ENCODE measurements at regions not wholly inside any gene's neighbourhood (a gene's known extent, or its start where the extent isn't known, plus 50 kb on each side); places are given as distances from the start of the nearest gene placed in this dataset.

DNA sequence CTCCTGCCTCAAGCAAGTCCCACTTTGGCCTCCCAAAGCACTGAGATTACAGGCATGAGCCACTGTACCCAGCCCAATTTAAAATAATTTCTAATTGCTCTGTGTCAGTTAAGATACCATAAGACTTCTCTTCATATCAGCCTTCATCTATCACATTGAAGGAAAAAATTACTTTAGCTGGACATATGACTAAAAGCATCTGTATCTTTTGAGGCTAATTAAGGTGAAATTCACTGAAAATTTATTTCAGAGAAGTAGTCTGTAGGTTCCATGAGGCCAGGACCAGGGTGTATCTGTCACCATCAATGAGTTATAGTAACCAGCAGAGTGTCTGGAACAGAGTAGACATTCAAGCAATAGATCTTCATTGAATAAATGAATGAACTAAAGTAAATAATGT, 205.2 kb upstream of the PHYHIPL start:
- H3K9me3 Mint-ChIP-seq, result peaks cover 0 to 2% (median 0%) of the 10 kb centered on the region in 3 donors
- no peaks in the 10 kb centered on the region for H3K4me1 Mint-ChIP-seq
- H3K4me3 Mint-ChIP-seq, result no peak overlapping the region
- no peaks in the 10 kb centered on the region for H3K36me3 Mint-ChIP-seq
- H3K27ac Mint-ChIP-seq, result no peak overlapping the region
- peaks cover 6% of the 10 kb centered on the region for H3K27me3 Mint-ChIP-seq

DNA sequence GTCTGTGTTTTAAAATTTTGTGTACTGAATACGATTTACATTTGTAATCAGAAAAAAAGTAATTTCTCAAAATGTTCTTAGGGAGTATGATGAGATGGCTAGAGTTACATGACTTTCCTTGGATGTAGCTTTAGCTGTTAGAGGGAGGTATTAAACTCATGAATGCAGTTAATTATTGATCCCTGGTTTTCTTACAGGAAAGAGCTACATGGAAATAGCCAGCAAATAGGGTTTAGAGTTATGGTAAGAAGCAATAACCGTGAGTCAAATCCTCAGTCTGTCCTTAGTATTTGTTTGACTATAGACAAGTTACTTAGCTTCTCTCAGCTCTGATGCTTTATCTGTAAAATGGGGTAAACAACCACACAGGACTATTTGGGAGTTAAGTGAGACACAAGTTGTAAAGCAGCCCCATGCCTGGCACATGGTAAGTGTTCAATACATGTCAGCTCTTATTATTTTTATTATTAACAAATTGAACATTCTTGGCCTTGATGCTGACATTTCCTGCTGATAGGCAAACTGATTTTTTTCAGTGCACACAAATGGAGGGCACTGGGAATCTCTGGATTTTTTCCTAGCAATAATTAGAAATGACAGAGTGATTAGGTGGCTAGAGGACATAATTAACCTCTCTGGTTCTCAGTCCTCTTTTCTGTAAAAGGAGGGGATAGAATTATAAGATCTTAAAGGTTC, 204.5 kb upstream of the PHYHIPL start:
- Mint-ChIP-seq H3K4me3 (no peak overlapping the region), H3K27me3 (peaks cover 6% of the 10 kb centered on the region), H3K4me1 (no peaks in the 10 kb centered on the region), H3K27ac (no peak overlapping the region), H3K9me3 (peaks cover 0 to 2% (median 0%) of the 10 kb centered on the region in 3 donors), H3K36me3 (no peaks in the 10 kb centered on the region)

DNA sequence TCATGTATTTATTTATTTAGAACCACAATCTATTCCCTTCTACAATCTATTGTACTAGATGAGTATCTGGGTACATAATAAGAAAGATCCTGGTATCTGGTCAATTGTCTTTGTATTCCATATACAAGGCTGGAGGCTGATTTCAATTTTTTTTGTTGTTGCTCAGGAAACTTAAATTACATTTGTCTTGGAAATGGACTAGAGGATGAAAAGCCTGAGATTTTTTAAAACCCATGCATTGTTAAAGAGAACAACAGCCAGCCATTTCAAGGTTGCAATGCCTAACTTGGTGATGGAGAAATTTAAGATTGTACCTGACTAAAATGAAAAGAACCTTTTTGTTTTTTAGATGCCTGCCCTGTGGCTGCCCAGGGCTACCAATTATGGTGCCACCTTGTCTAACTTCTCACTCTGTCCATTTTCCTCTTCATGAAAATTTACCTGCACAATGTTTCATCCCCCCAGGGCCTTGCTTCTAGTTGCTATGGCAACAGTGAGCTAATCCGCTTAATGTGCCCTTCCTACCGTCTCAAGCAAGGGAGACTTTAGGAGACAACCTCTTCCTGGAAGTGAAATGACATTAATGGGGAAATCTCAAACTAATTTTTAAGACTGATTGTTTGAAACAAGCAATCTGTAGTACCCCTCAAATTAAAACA, 203.7 kb upstream of the PHYHIPL start:
- Mint-ChIP-seq H3K36me3 (no peaks in the 10 kb centered on the region), H3K4me3 (no peak overlapping the region), H3K4me1 (no peaks in the 10 kb centered on the region), H3K27ac (no peak overlapping the region), H3K27me3 (peaks cover 5% of the 10 kb centered on the region), H3K9me3 (peaks cover 0 to 2% (median 0%) of the 10 kb centered on the region in 3 donors)

DNA sequence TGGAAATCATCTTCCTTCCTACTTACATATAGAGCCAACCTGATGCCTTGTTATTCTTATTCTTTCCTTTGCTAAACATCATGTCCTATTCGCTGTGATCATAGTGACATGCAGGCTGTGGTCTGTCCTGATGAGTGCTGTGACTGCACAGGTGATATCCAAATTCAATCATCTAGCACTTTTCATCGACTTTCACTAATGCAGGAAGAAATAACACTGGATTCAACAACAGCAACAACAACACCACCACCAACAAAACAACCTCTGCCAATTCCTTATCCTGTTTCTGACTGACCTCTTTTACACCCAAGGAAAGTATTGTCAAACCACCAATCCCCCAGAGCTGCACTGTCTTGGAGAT, 203.2 kb upstream of the PHYHIPL start:
- Mint-ChIP-seq H3K4me1 (no peaks in the 10 kb centered on the region), H3K36me3 (no peaks in the 10 kb centered on the region)

DNA sequence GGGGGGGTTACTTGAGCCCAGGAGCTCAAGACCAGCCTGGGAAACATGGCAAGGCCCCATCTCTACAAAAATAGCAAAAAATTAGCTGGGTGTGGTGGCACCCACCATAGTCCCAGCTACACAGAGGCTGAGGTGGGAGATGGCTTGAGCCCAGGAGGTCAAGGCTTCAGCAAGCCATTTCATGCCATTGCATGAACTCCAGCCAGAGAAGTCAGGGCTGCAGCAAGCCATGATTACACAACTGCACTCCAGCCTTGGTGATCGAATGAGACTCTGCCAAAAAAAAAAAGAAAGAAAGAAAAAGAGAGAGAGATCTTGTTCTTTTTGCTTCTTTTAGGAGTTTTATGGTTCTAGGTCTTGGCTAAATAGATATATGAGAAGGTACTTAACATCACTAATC, 200.2 kb upstream of the PHYHIPL start:
- no peaks in the 10 kb centered on the region for H3K36me3 Mint-ChIP-seq
- no peak overlapping the region for H3K4me3 Mint-ChIP-seq
- no peaks in the 10 kb centered on the region for H3K9me3 Mint-ChIP-seq
- H3K4me1 Mint-ChIP-seq, result peaks cover 0 to 2% (median 0%) of the 10 kb centered on the region in 3 donors
- H3K27me3 Mint-ChIP-seq, result no peaks in the 10 kb centered on the region
- H3K27ac Mint-ChIP-seq, result no peak overlapping the region

More for the DNA sequence above, 203.2 kb upstream of the PHYHIPL start:
- Mint-ChIP-seq H3K4me3 (no peak overlapping the region), H3K9me3 (peaks cover 0 to 2% (median 0%) of the 10 kb centered on the region in 3 donors), H3K27me3 (peaks cover 4% of the 10 kb centered on the region), H3K27ac (no peak overlapping the region)

DNA sequence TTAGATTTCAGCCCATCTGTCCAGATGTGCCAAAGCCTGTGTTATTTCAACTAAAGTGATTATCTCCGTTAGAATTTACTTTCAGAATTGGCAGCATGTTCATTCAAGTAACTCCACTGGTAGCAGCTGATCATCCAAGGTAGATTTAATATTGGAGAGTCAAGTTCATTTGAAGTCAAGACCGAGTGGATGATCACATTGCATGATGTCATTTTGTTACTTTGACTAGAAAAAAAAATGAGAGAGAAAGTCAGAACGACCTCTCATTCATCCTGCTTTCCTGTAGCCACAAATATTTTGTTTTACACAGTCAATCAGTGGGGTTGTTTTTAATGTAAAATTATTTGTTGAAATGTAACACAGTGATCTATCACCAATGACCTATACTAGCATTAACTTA, 196.7 kb upstream of the PHYHIPL start:
- Mint-ChIP-seq H3K27ac (no peak overlapping the region), H3K4me1 (peaks cover 0 to 2% (median 0%) of the 10 kb centered on the region in 3 donors), H3K9me3 (no peaks in the 10 kb centered on the region), H3K36me3 (no peaks in the 10 kb centered on the region), H3K4me3 (no peak overlapping the region), H3K27me3 (peaks cover 1% of the 10 kb centered on the region)

DNA sequence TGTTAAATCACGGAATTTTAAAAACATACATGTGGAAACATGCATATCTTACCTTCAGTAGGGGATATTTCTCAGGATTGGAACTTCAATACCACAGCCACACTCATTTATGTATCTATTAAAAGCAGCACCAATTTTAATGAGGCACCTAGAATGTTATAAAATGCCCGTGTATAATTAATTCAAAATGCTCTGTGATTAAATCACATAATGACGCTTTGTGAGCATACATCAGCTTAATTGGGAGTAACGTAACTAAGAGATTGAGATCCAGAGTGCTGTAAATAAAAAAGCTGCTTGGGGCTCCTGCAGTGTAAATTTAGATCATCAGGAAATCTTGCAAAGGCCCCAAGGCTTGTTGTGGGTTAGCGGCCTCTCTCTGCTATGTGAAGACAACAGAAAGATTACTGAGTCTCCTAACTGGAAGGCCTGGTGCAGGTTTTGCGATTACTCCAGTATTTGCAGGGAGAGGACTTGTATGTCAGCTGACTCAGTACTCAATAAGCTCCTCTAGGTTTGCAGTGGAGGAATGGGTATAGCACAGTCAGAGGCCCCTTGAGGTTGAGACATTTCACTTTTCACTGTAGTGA, 195.5 kb upstream of the PHYHIPL start:
- H3K27ac Mint-ChIP-seq, result no peak overlapping the region
- no peaks in the 10 kb centered on the region for H3K9me3 Mint-ChIP-seq
- peaks cover 3% of the 10 kb centered on the region for H3K27me3 Mint-ChIP-seq
- peaks cover 0 to 2% (median 0%) of the 10 kb centered on the region in 3 donors for H3K4me1 Mint-ChIP-seq
- no peak overlapping the region for H3K4me3 Mint-ChIP-seq
- no peaks in the 10 kb centered on the region for H3K36me3 Mint-ChIP-seq

DNA sequence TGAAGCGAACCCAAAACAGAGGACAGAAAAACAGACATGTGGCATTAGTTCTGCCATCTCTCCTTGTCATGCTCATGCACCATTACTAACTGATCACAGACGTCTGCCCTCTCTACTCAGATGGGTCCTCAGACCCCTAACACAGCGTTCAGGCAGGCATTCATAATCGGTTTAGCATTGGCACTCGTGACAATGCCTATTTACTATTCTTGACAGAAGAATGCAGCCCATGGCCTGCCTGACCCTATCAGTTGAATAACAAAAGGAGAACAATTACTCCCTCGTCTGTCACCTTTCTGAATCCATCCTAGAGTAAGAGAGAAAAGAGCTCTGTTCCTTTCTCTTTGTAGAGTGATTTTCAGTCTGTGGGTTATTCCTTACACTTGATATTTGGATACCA, 194.6 kb upstream of the PHYHIPL start:
- Mint-ChIP-seq H3K4me1 (peaks cover 0 to 2% (median 0%) of the 10 kb centered on the region in 3 donors), H3K27me3 (peaks cover 3% of the 10 kb centered on the region), H3K27ac (no peak overlapping the region), H3K4me3 (no peak overlapping the region), H3K9me3 (no peaks in the 10 kb centered on the region), H3K36me3 (no peaks in the 10 kb centered on the region)

DNA sequence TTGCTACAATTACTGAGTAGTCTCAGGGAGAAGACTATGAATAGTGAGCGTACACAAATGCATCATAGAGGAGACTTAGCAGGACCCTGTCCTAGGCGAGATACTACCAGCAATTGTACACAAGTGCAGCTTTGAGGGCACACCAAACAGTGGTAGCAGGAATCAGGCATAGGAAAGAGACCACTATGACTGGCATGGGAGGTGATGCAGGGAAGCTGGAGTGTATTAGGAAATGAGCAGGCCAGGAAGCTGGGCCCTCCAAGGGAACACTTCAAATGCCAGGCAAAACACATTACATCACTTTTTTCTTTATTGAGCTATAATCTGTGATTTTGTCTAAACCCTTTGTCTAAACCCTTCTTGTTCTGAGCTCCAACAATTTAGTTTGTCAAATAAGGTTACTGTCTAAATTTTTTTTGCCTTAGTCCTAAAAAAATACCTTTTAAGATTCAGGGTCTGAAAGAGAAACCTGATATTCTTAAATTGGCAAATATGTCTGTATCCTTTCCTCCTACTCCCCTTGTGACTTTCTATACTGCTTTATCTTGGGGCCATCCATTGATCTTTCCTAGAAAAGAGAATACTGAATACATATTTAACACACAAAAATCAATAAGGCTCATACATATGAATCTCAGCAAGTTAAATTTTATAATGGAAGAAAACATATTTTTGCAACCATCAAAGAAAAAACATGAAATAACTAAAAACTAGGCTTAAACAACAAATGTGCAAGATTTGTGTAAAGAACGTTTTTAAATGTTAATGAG, 193.8 kb upstream of the PHYHIPL start:
- Mint-ChIP-seq H3K27me3 (peaks cover 3% of the 10 kb centered on the region), H3K9me3 (no peaks in the 10 kb centered on the region), H3K4me3 (no peak overlapping the region), H3K27ac (no peak overlapping the region), H3K36me3 (no peaks in the 10 kb centered on the region), H3K4me1 (peaks cover 0 to 2% (median 0%) of the 10 kb centered on the region in 3 donors)

DNA sequence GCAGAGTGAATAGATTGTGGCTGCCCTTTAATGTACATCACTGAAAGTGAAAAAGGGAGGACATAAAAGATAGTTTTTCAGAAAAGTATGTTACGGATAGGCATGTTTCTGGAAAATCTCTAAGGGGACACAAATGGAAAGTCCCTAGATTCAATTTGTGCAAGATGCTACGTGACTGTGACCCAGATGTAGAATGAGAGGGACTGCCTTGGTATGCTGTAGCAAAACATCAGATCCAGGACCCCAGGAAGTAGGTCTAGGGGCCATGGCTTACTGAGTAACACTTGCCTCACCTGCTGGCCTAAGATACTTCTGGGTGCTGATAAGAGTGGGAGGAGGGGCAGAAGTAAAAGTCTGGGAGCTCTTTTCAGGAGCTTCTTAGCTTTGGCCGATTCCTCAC, 191.2 kb upstream of the PHYHIPL start:
- no peak overlapping the region for H3K4me3 Mint-ChIP-seq
- peaks cover 3% of the 10 kb centered on the region for H3K27me3 Mint-ChIP-seq
- H3K36me3 Mint-ChIP-seq, result no peaks in the 10 kb centered on the region
- H3K9me3 Mint-ChIP-seq, result peaks cover 0 to 4% (median 2%) of the 10 kb centered on the region in 3 donors
- no peak overlapping the region for H3K27ac Mint-ChIP-seq
- H3K4me1 Mint-ChIP-seq, result no peaks in the 10 kb centered on the region

DNA sequence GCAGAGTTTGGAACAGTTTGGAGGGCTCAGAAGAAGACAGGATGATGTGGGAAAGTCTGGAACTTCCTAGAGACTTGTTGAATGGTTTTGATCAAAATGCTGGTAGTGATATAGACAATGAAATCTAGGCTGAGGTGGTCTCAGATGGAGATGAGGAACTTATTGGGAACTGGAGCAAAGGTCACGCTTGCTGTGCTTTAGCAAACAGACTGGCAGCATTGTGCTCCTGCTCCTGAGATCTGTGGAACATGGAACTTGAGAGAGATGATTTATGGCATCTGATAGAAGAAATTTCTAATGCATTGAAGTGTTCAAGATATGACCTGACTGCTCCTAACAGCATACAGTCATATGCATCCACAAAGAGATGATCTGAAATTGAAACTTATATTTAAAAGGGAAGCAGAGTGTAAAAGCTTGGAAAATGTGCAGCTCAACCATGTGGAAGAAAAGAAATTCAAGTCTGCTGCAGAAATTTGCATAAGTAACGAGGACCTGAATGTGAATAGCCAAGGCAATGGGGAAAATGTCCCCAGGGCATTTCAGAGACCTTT, 186.9 kb upstream of the PHYHIPL start:
- no peaks in the 10 kb centered on the region for H3K4me1 Mint-ChIP-seq
- no peak overlapping the region for H3K27ac Mint-ChIP-seq
- no peak overlapping the region for H3K4me3 Mint-ChIP-seq
- peaks cover 2 to 8% (median 3%) of the 10 kb centered on the region in 3 donors for H3K9me3 Mint-ChIP-seq
- peaks cover 1% of the 10 kb centered on the region for H3K27me3 Mint-ChIP-seq
- H3K36me3 Mint-ChIP-seq, result no peaks in the 10 kb centered on the region

DNA sequence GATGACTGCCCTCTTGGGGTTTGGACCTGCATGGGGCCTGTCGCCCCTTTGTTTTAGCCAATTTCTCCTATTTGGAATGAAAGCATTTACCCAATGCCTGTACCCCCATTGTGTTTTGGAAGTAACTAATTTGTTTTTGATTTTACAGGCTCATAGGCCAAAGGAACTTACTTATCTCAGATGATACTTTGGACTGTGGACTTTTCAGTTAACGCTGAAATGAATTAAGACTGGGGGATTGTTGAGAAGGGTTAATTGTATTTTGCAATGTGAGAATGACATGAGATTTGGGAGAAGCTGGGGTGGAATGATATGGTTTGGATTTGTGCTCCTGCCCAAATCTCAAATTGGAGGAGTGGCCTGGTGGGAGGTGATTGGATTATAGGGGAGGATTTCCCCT, 185.8 kb upstream of the PHYHIPL start:
- peaks cover 2 to 8% (median 3%) of the 10 kb centered on the region in 3 donors for H3K9me3 Mint-ChIP-seq
- H3K4me1 Mint-ChIP-seq, result no peaks in the 10 kb centered on the region
- H3K36me3 Mint-ChIP-seq, result no peaks in the 10 kb centered on the region
- peaks cover 1% of the 10 kb centered on the region for H3K27me3 Mint-ChIP-seq
- H3K4me3 Mint-ChIP-seq, result no peak overlapping the region
- H3K27ac Mint-ChIP-seq, result no peak overlapping the region

DNA sequence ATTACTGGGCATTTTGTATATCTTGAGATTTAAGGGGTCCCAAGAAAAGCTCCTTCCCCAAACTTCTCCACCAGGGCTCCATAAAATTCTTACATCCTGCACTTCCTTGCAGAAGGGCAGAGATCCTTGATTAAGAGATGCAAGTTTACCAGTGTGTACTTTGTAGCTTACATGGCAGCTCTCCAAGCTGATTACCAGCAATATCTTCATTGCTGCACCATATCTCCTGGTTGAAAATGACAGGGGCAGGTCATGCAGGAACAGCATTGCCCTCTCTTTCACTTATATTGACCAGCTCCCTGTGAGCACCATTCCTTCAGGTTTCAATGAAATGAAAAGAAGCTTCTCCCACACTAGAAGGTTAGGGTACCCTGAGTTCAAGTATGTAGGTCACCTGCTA, 184.6 kb upstream of the PHYHIPL start:
- no peaks in the 10 kb centered on the region for H3K4me1 Mint-ChIP-seq

DNA sequence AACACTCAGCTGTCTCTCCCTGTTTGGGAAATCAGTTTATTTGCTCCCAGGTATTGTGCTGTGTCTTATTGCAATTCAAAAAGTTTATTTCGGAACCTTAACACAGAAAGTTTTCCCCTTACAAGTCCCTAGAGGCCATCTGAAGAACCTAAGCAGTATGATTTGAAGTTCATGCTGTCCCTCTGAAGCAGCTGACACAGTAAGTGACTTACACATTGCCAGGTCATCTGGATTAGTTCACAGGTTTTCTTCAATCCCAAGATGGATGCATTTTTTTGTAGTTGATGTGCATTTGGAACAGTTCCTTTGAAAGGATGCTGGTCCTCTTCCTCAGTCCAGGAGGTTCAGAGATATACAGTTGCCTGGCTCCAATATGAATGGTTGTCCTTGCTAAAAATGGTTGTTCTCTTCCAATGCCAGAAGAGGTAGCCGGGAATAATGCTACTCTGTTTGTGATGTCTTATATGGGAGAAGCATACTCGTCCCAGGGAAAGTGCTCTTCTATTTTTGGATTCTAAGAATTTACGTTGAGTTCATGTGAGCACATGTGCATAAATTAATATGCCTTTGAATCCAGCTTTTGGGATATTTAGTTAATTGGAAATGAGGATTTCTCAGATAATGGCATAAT, 183.5 kb upstream of the PHYHIPL start:
- Mint-ChIP-seq H3K4me1 (no peaks in the 10 kb centered on the region), H3K4me3 (no peak overlapping the region), H3K36me3 (no peaks in the 10 kb centered on the region), H3K27me3 (no peaks in the 10 kb centered on the region), H3K27ac (no peak overlapping the region), H3K9me3 (peaks cover 2 to 8% (median 3%) of the 10 kb centered on the region in 3 donors)

More for the DNA sequence above, 184.6 kb upstream of the PHYHIPL start:
- no peak overlapping the region for H3K4me3 Mint-ChIP-seq
- no peak overlapping the region for H3K27ac Mint-ChIP-seq
- no peaks in the 10 kb centered on the region for H3K36me3 Mint-ChIP-seq
- H3K9me3 Mint-ChIP-seq, result peaks cover 2 to 8% (median 3%) of the 10 kb centered on the region in 3 donors
- no peaks in the 10 kb centered on the region for H3K27me3 Mint-ChIP-seq

All from IgD-negative memory B cell (primary cell).